ENCODE measurements at regions not wholly inside any gene's neighbourhood (a gene's known extent, or its start where the extent isn't known, plus 50 kb on each side); places are given as distances from the start of the nearest gene placed in this dataset.

DNA sequence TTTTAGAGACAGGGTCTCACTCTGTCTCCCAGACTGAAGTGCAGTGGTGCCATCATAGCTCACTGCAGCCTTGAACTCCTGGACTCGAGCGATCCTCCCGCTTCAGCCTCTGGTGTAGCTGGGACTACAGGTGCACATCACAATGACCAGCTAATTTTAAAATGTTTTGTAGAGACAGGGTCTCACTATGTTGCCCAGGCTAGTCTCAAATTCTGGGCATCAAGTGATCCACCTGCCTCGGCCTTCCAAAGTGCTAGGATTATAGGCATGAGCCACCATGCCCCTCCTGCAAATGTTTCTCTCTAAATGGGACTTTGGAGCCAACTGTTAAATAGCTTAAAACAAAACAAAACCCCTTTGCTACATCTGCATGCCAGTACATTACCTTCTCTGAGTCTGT lies 82.2 kb upstream of the BRD7 start:
- no peak overlapping the region for H2AFZ ChIP-seq (ENCODE audit: low read length)
- H2BK5ac ChIP-seq (ENCODE audit: insufficient read length, low read length), result no peak overlapping the region
- no peak overlapping the region for H3T11ph ChIP-seq (ENCODE audit: low read length)
- peaks cover 5% of the 10 kb centered on the region for H3K27me3 Mint-ChIP-seq (ENCODE audit: low read depth)
- no peak overlapping the region for H3K14ac ChIP-seq (ENCODE audit: insufficient read depth, low read length)
- H4K91ac ChIP-seq (ENCODE audit: insufficient read length, low read depth, low read length), result no peak overlapping the region
- H4K20me1 ChIP-seq (ENCODE audit: control insufficient read depth, insufficient read depth, insufficient read length), result no peaks in the 10 kb centered on the region
- H4K5ac ChIP-seq (ENCODE audit: insufficient read length, low read depth, low read length), result no peak overlapping the region
- no peaks in the 10 kb centered on the region for H3K9me3 ChIP-seq (ENCODE audit: control insufficient read depth, low read depth, low read length)
- no peak for TF ChIP-seq CTCF (conservative IDR thresholded peaks at IDR 0.05)
- no peak overlapping the region for H2BK15ac ChIP-seq (ENCODE audit: low read depth, low read length)
- no CpG with 5 or more reads among the region's 4 CpGs for WGBS (ENCODE audit: extremely low coverage, insufficient read length, low lambda C conversion rate)
- H3K4me1 ChIP-seq (ENCODE audit: insufficient read depth, low read length), result peaks cover 9% of the 10 kb centered on the region; the same call in 1 of the 2 replicates
- H3K27ac ChIP-seq (ENCODE audit: insufficient read length, low read depth, low read length), result no peak overlapping the region
- no peak overlapping the region for H4K8ac ChIP-seq (replicated peaks; ENCODE audit: insufficient read length, low read depth, low read length)
- no peak overlapping the region for H2BK12ac ChIP-seq (ENCODE audit: insufficient read length, low read depth, low read length)
- no peak overlapping the region for H2AK5ac ChIP-seq (ENCODE audit: insufficient read length, low read length)
- H3K79me1 ChIP-seq (ENCODE audit: insufficient read depth, low read depth, low read length, poor library complexity, severe bottlenecking), result no peaks in the 10 kb centered on the region
- no peak overlapping the region for H3K4ac ChIP-seq (ENCODE audit: low read depth, low read length)
- no peaks in the 10 kb centered on the region for H3K23me2 ChIP-seq (ENCODE audit: insufficient read length, low read depth, low read length, poor library complexity, severe bottlenecking)
- no peaks in the 10 kb centered on the region for H3K9me3 Mint-ChIP-seq
- H3K4me3 Mint-ChIP-seq, result no peak overlapping the region
- no peak overlapping the region for H3K23ac ChIP-seq (ENCODE audit: insufficient read length, low read depth, low read length)
- no peak overlapping the region for H3K4me2 ChIP-seq (ENCODE audit: insufficient read depth, insufficient read length, low read length)
- H3K27ac Mint-ChIP-seq, result no peak overlapping the region
- H2BK120ac ChIP-seq (ENCODE audit: low read depth, low read length, poor library complexity, severe bottlenecking), result no peak overlapping the region
- H3K56ac ChIP-seq (ENCODE audit: insufficient read length, low read depth, low read length), result no peak overlapping the region
- H3K36me3 Mint-ChIP-seq (ENCODE audit: insufficient read depth in 1 of 3, low read depth in 3 of 3), result no peaks in the 10 kb centered on the region
- no peak overlapping the region for H2BK20ac ChIP-seq (ENCODE audit: low read depth, low read length, poor library complexity, severe bottlenecking)
- H3K4me1 Mint-ChIP-seq, result peaks cover 49 to 72% of the 10 kb centered on the region in 2 experiments
- no peak overlapping the region for H3K18ac ChIP-seq (ENCODE audit: insufficient read length, low read depth, low read length)
- H3K27me3 ChIP-seq (ENCODE audit: insufficient read depth, low read length), result no peaks in the 10 kb centered on the region
- DNase-seq, result no peak
- H3K9ac ChIP-seq (ENCODE audit: extremely low read depth, insufficient read length, low read length), result no peak overlapping the region
- no peaks in the 10 kb centered on the region for H3K79me2 ChIP-seq (ENCODE audit: insufficient read depth, low read length)

Data from H9 (cell line).